Astrocyte (in vitro differentiated cells and primary cell): ENCODE measurements at regions not wholly inside any gene's neighbourhood (a gene's known extent, or its start where the extent isn't known, plus 50 kb on each side); places are given as distances from the start of the nearest gene placed in this dataset.
A peak's percentile ranks its signal among the peaks of the same experiment; 100 is the strongest.

ENCODE experiments used
- DNase-seq: peaks from one replicate; pipeline ENCODE4 v3.0.0-alpha.2; 2010; ENCODE audit warnings: low read depth
- FAIRE-seq: peaks from 2 replicates; lab custom pipeline; 2011; peaks lifted over from hg19 to GRCh38; lab: Jason Lieb, UNC
- H2AFZ ChIP-seq: 2 replicates; pipeline ENCODE4 v1.6.0; 2012; ENCODE audit warnings: low read depth, low read length, inconsistent platforms
- H3K27ac ChIP-seq: 2 replicates; pipeline ENCODE4 v1.5.1; 2011; ENCODE audit warnings: low read depth, low read length, inconsistent platforms
- H3K27me3 ChIP-seq: 2 replicates; pipeline ENCODE4 v1.6.0; 2011; ENCODE audit warnings: low read length, inconsistent platforms; ENCODE audit not compliant: insufficient read depth
- H3K36me3 ChIP-seq: 2 replicates; pipeline ENCODE4 v1.5.1; 2011; ENCODE audit warnings: low read length, inconsistent platforms; ENCODE audit not compliant: insufficient read depth
- H3K4me1 ChIP-seq: 2 replicates; pipeline ENCODE4 v1.5.1; 2011; ENCODE audit warnings: low read length, inconsistent platforms; ENCODE audit not compliant: insufficient read depth
- H3K4me2 ChIP-seq: 2 replicates; pipeline ENCODE4 v1.6.0; 2012; ENCODE audit warnings: low read length, inconsistent platforms
- H3K4me3 ChIP-seq: 2 replicates; pipeline ENCODE4 v1.5.1; 2011; ENCODE audit warnings: low read depth, mild to moderate bottlenecking, low read length, inconsistent platforms; ENCODE audit not compliant: insufficient read depth
- H3K79me2 ChIP-seq: 2 replicates; pipeline ENCODE4 v1.6.0; 2012; ENCODE audit warnings: mild to moderate bottlenecking, low read length, inconsistent platforms; ENCODE audit not compliant: insufficient read depth
- H3K9ac ChIP-seq: 2 replicates; pipeline ENCODE4 v1.6.0; 2012; ENCODE audit warnings: mild to moderate bottlenecking, low read length, inconsistent platforms
- H3K9me3 ChIP-seq: 2 replicates; pipeline ENCODE4 v1.5.1; 2012; ENCODE audit warnings: low read depth, mild to moderate bottlenecking, low read length, inconsistent platforms; ENCODE audit not compliant: insufficient read depth
- H4K20me1 ChIP-seq: 2 replicates; pipeline ENCODE4 v1.6.0; 2012; ENCODE audit warnings: low read length, inconsistent platforms; ENCODE audit not compliant: insufficient read depth
- H3K27ac Mint-ChIP-seq: one replicate; pipeline ENCODE4 v1.8.0; 2021; ENCODE audit warnings: mild to moderate bottlenecking, mixed read lengths; ENCODE audit not compliant: unreplicated experiment
- H3K27me3 Mint-ChIP-seq: one replicate; pipeline ENCODE4 v1.8.0; 2021; ENCODE audit warnings: low read depth, mixed read lengths; ENCODE audit not compliant: unreplicated experiment
- H3K36me3 Mint-ChIP-seq: one replicate; pipeline ENCODE4 v1.8.0; 2021; ENCODE audit warnings: low read depth, mixed read lengths; ENCODE audit not compliant: unreplicated experiment
- H3K4me1 Mint-ChIP-seq: one replicate; pipeline ENCODE4 v1.8.0; 2021; ENCODE audit warnings: low read depth, mixed read lengths; ENCODE audit not compliant: unreplicated experiment
- H3K4me3 Mint-ChIP-seq: one replicate; pipeline ENCODE4 v1.8.0; 2021; ENCODE audit warnings: mild to moderate bottlenecking, moderate library complexity, mixed read lengths; ENCODE audit not compliant: unreplicated experiment
- H3K9me3 Mint-ChIP-seq: one replicate; pipeline ENCODE4 v1.8.0; 2021; ENCODE audit warnings: mild to moderate bottlenecking, mixed read lengths; ENCODE audit not compliant: unreplicated experiment
- EZH2 ChIP-seq: IDR thresholded peaks from 2 replicates; pipeline ENCODE4 v1.6.1; 2012; ENCODE audit warnings: mild to moderate bottlenecking, low read length, inconsistent platforms; ENCODE audit not compliant: insufficient read depth
- TF ChIP-seq, protein P1 (sequence below): IDR thresholded peaks from 2 replicates; pipeline ENCODE4 v1.5.1; 2011; ENCODE audit warnings: low read depth, mild to moderate bottlenecking, inconsistent platforms, low read length, moderate library complexity; ENCODE audit not compliant: insufficient read depth

DNA sequence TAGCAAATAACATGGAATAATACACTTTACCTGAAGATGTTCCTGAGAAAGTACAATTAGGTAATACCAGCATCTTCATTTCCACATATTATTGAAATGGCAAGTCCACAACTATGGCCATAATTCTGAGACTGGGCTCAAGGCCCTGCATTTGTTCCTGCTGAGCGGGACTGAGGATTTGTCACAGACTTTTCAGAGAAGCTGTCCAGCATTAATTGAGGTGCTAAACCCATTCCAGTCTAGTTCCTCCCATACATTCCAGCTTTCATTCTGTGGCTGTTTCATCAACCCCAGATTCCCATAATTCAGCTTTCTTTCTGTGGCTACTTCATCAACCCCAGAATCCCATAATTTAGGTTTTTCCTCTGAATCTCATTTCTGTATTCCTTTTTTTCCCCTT, 293.4 kb upstream of the GBE1 start:
- no peak overlapping the region for H3K27ac ChIP-seq
- H3K79me2 ChIP-seq: no peaks in the 10 kb centered on the region
- H3K27me3 Mint-ChIP-seq: no peaks in the 10 kb centered on the region
- no peak for TF ChIP-seq EZH2
- TF ChIP-seq, protein P1, sequence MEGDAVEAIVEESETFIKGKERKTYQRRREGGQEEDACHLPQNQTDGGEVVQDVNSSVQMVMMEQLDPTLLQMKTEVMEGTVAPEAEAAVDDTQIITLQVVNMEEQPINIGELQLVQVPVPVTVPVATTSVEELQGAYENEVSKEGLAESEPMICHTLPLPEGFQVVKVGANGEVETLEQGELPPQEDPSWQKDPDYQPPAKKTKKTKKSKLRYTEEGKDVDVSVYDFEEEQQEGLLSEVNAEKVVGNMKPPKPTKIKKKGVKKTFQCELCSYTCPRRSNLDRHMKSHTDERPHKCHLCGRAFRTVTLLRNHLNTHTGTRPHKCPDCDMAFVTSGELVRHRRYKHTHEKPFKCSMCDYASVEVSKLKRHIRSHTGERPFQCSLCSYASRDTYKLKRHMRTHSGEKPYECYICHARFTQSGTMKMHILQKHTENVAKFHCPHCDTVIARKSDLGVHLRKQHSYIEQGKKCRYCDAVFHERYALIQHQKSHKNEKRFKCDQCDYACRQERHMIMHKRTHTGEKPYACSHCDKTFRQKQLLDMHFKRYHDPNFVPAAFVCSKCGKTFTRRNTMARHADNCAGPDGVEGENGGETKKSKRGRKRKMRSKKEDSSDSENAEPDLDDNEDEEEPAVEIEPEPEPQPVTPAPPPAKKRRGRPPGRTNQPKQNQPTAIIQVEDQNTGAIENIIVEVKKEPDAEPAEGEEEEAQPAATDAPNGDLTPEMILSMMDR: no peak
- no peak overlapping the region for H3K4me3 Mint-ChIP-seq
- no peaks in the 10 kb centered on the region for H3K4me1 ChIP-seq
- no peak overlapping the region for H3K4me3 ChIP-seq
- FAIRE-seq (no peak), DNase-seq (peak; percentile 9)
- no peaks in the 10 kb centered on the region for H4K20me1 ChIP-seq
- H3K9me3 Mint-ChIP-seq: no peaks in the 10 kb centered on the region
- no peaks in the 10 kb centered on the region for H3K36me3 ChIP-seq
- no peak overlapping the region for H2AFZ ChIP-seq
- H3K4me1 Mint-ChIP-seq: peaks cover 10% of the 10 kb centered on the region
- H3K9ac ChIP-seq: no peak overlapping the region
- H3K4me2 ChIP-seq: no peak overlapping the region
- H3K9me3 ChIP-seq: no peaks in the 10 kb centered on the region
- H3K27me3 ChIP-seq: no peaks in the 10 kb centered on the region
- no peaks in the 10 kb centered on the region for H3K36me3 Mint-ChIP-seq
- H3K27ac Mint-ChIP-seq: no peak overlapping the region

DNA sequence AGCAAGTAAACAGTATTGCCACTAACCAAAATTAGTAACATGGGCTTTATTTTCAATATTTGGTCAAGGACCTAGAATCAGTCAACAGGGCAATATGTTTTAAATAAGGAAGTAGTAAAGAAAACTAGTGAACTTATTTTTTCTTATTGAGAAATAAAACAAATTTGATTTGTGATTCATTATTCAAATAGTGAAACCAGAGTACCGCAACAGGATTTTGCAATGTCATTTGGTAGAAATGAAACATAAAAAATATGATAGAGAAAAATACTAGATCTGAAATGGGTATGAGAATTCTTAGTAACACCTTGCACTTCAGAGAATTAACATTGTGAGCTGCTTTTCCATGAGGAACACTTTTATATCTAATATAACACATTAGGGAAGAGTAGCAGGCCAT, 291.8 kb upstream of the GBE1 start:
- Histone ChIP-seq H3K9me3 (no peaks in the 10 kb centered on the region), H4K20me1 (no peaks in the 10 kb centered on the region), H3K4me2 (no peak overlapping the region), H3K27ac (no peak overlapping the region), H3K27me3 (no peaks in the 10 kb centered on the region), H3K9ac (no peak overlapping the region), H3K36me3 (no peaks in the 10 kb centered on the region), H2AFZ (no peak overlapping the region), H3K79me2 (no peaks in the 10 kb centered on the region), H3K4me1 (no peaks in the 10 kb centered on the region), H3K4me3 (no peak overlapping the region)
- peaks cover 10% of the 10 kb centered on the region for H3K4me1 Mint-ChIP-seq
- DNase-seq (no peak), FAIRE-seq (no peak)
- no peaks in the 10 kb centered on the region for H3K27me3 Mint-ChIP-seq
- H3K4me3 Mint-ChIP-seq: no peak overlapping the region
- no peak overlapping the region for H3K27ac Mint-ChIP-seq
- no peaks in the 10 kb centered on the region for H3K36me3 Mint-ChIP-seq
- no peaks in the 10 kb centered on the region for H3K9me3 Mint-ChIP-seq
- TF ChIP-seq, protein P1: no peak
- TF ChIP-seq EZH2: no peak

DNA sequence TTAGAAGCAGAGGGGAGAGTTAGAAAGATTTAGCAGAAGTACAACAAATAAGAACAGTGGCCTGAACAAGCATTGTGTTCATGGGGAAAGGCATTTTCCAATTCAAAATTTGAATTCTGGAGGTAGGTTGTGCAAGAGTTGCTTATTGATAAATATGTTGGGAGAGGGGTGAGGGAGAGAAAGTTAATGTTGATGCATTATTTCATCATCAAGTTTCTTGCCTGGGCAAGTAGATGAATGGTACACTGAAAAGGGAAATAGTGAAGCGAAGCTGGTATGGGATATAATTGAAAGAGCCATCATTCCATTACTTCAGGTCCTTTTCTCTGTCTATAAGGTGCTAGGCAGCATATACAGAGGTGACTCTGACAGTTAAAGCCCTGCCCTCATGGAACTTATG, 288.9 kb upstream of the GBE1 start:
- FAIRE-seq: no peak
- no peak for TF ChIP-seq EZH2
- TF ChIP-seq, protein P1: no peak
- no peaks in the 10 kb centered on the region for H3K9me3 ChIP-seq

More for the DNA sequence above, 288.9 kb upstream of the GBE1 start:
- H4K20me1 ChIP-seq: no peaks in the 10 kb centered on the region
- H3K79me2 ChIP-seq: no peaks in the 10 kb centered on the region
- H3K4me1 ChIP-seq: no peaks in the 10 kb centered on the region
- no peak overlapping the region for H3K4me3 ChIP-seq
- H3K9ac ChIP-seq: no peak overlapping the region
- no peak overlapping the region for H3K27ac ChIP-seq
- Mint-ChIP-seq H3K27me3 (no peaks in the 10 kb centered on the region), H3K4me1 (peaks cover 4% of the 10 kb centered on the region), H3K4me3 (no peak overlapping the region), H3K9me3 (no peaks in the 10 kb centered on the region), H3K27ac (no peak overlapping the region), H3K36me3 (no peaks in the 10 kb centered on the region)
- no peak overlapping the region for H3K4me2 ChIP-seq
- H3K27me3 ChIP-seq: no peaks in the 10 kb centered on the region
- no peak for DNase-seq
- H2AFZ ChIP-seq: no peak overlapping the region
- H3K36me3 ChIP-seq: no peaks in the 10 kb centered on the region
